Hippocampal formation (tissue), 2 donors: ENCODE measurements at regions not wholly inside any gene's neighbourhood (a gene's known extent, or its start where the extent isn't known, plus 50 kb on each side); places are given as distances from the start of the nearest gene placed in this dataset.
"Not testable (repeated sequence)": the region's sequence is repeated elsewhere in the genome, so short reads cannot be mapped to it uniquely, and the experiment has no call there.

Experiments used
- DNase-seq, 2 donors: peaks; one replicate each; lab custom pipeline; 2025; lab: John Stamatoyannopoulos, UW

- DNase-seq: no peak
These were observed 1016.5 kb upstream of the FOXG1 start for GRCh38 chr14:27750114-27750513.

- not testable (repeated sequence) for DNase-seq
These were observed 1008.9 kb upstream of the FOXG1 start for GRCh38 chr14:27757642-27758041.

GRCh38 chr14:27760367-27760766, 1006.2 kb upstream of the FOXG1 start:
- DNase-seq: not testable (repeated sequence)

GRCh38 chr14:27799066-27800028, 967.2 kb upstream of the FOXG1 start:
- DNase-seq: not testable (repeated sequence)

GRCh38 chr14:27817746-27818430, 948.7 kb upstream of the FOXG1 start:
- DNase-seq: not testable (repeated sequence)

- not testable (repeated sequence) for DNase-seq
These were observed 940.4 kb upstream of the FOXG1 start for GRCh38 chr14:27826149-27826548.

- not testable (repeated sequence) for DNase-seq
These were observed 934.6 kb upstream of the FOXG1 start for GRCh38 chr14:27831978-27832377.

GRCh38 chr14:27833001-27833400, 933.6 kb upstream of the FOXG1 start:
- DNase-seq: not testable (repeated sequence)

GRCh38 chr14:27836386-27836785, 930.2 kb upstream of the FOXG1 start:
- no peak for DNase-seq

- no peak for DNase-seq
These were observed 921.2 kb upstream of the FOXG1 start for GRCh38 chr14:27845241-27845850.

- DNase-seq: no peak
These were observed 920.7 kb upstream of the FOXG1 start for GRCh38 chr14:27845902-27846301.

- not testable (repeated sequence) for DNase-seq
These were observed 919.1 kb upstream of the FOXG1 start for GRCh38 chr14:27847480-27847879.

- DNase-seq: not testable (repeated sequence)
These were observed 917.4 kb upstream of the FOXG1 start for GRCh38 chr14:27849193-27849592.

- DNase-seq: no peak
These were observed 903.9 kb upstream of the FOXG1 start for GRCh38 chr14:27862684-27863083.

GRCh38 chr14:27863166-27863565, 903.4 kb upstream of the FOXG1 start:
- no peak for DNase-seq

- DNase-seq: no peak
These were observed 885.5 kb upstream of the FOXG1 start for GRCh38 chr14:27881063-27881462.

GRCh38 chr14:27881646-27882045, 884.9 kb upstream of the FOXG1 start:
- DNase-seq: no peak

GRCh38 chr14:27886256-27886655, 880.3 kb upstream of the FOXG1 start:
- no peak for DNase-seq

- no peak for DNase-seq
These were observed 876.3 kb upstream of the FOXG1 start for GRCh38 chr14:27890259-27890658.

GRCh38 chr14:27908484-27908883, 858.1 kb upstream of the FOXG1 start:
- DNase-seq: not testable (repeated sequence)

GRCh38 chr14:27916326-27916725, 850.3 kb upstream of the FOXG1 start:
- no peak for DNase-seq

GRCh38 chr14:27917896-27918295, 848.7 kb upstream of the FOXG1 start:
- no peak for DNase-seq
